Activated naive CD8-positive, alpha-beta T cell treated with anti-CD3 and anti-CD28 coated beads, Interleukin-2, amount 10 ng/mL, durations not matched to agents 7 days and 5 days (primary cell): ENCODE measurements at regions not wholly inside any gene's neighbourhood (a gene's known extent, or its start where the extent isn't known, plus 50 kb on each side); places are given as distances from the start of the nearest gene placed in this dataset.

Experiments used
- ATAC-seq: fragments of 150-1000 bp; cut with Tn5 transposase; one replicate; pipeline ENCODE4 v1.10.0; 2021; ENCODE audit warnings: low read depth, moderate library complexity
- POLR2A ChIA-PET: fragments of 350-600 bp; sonication (Branson Sonifier 250); formaldehyde crosslinking; loops from one replicate; lab custom pipeline; 2021; ENCODE audit warnings: antibody characterized with exemption; lab: Charles Lee
- DNase-seq: peaks from one replicate; pipeline ENCODE4 v3.0.0; 2021
- H3K27ac Mint-ChIP-seq: one replicate; pipeline ENCODE4 v1.8.0; 2022; ENCODE audit warnings: mild to moderate bottlenecking, mixed read lengths
- H3K27me3 Mint-ChIP-seq: one replicate; pipeline ENCODE4 v1.8.0; 2022; ENCODE audit warnings: mild to moderate bottlenecking, moderate library complexity, mixed read lengths
- H3K36me3 Mint-ChIP-seq: one replicate; pipeline ENCODE4 v1.8.0; 2021; ENCODE audit warnings: mild to moderate bottlenecking, mixed read lengths
- H3K4me1 Mint-ChIP-seq: one replicate; pipeline ENCODE4 v1.8.0; 2021; ENCODE audit warnings: mixed read lengths
- H3K4me3 Mint-ChIP-seq: one replicate; pipeline ENCODE4 v1.8.0; 2022; ENCODE audit warnings: mild to moderate bottlenecking, moderate library complexity, mixed read lengths
- H3K9me3 Mint-ChIP-seq: one replicate; pipeline ENCODE4 v1.8.0; 2021; ENCODE audit warnings: mixed read lengths

DNA sequence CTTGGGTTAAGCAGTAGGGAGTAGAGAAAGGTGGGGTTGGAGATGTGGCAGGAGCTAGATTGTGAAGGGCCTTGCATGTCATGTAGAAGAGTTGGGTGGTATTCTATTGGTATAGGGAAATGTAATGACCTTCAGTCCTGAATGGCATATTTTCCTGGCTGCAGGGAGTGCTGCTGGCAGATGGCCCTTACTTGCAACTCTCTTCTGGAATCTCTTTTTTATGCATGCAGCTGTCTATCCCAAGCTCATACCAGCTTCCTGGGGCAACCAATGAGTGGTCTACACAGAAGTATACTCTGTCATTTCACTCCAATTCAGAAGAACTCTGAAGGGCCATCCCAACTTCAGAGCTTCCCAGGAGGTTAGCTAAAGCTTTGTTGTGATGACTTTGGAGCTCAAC lies 144.7 kb upstream of the ANKRD28 start:
- Mint-ChIP-seq H3K4me3 (no peak overlapping the region), H3K27ac (no peak overlapping the region), H3K4me1 (peaks cover 4% of the 10 kb centered on the region), H3K9me3 (peaks cover 2% of the 10 kb centered on the region), H3K36me3 (no peaks in the 10 kb centered on the region), H3K27me3 (peaks cover 8% of the 10 kb centered on the region)
- POLR2A ChIA-PET: no interaction called here
- DNase-seq (no peak), ATAC-seq (no peak)

DNA sequence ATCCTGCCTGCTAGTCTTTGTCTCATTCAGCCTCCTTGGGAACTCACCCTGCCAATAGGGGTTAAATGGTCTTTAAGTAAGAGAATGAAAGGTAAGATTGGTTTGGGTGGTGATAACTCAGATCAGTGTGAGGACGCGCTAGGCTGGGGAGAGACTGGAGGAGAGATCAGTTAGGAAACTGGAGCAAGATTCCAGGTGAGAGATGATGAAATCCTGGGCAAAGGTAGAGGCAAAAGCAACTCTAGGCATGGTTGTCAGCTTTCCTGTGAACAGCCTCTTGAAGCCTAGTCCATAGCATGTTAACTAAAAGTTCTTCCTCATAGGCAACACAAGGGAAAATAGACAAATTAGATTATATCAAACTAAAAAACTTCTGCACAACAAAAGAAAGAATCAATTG lies 145.2 kb upstream of the ANKRD28 start:
- no peak overlapping the region for H3K4me3 Mint-ChIP-seq
- H3K9me3 Mint-ChIP-seq: peaks cover 2% of the 10 kb centered on the region
- H3K27me3 Mint-ChIP-seq: peaks cover 8% of the 10 kb centered on the region
- H3K27ac Mint-ChIP-seq: no peak overlapping the region
- no peak for ATAC-seq
- DNase-seq: no peak
- H3K4me1 Mint-ChIP-seq: peaks cover 4% of the 10 kb centered on the region
- POLR2A ChIA-PET: no interaction called here
- H3K36me3 Mint-ChIP-seq: no peaks in the 10 kb centered on the region

DNA sequence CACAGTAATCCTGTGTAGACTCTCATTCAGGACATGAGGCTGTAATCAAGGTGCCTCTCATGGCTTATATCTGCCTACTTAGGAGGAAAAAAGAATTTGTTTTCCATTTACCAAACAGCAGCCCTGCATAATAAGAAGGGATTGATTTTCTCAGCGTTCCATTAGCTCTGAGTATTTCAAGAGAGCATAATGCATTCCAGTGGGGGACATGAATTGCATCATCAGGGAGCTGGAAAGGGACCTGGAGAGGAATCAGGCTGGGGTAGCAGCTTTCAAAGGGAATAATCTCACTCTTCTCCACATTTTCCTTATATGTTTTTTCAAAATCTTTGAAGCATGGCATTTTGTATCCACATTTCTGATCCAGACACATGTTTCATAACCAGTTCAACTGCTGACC lies 150.6 kb upstream of the ANKRD28 start:
- DNase-seq (no peak), ATAC-seq (no peak)
- H3K27me3 Mint-ChIP-seq: no peaks in the 10 kb centered on the region
- peaks cover 1% of the 10 kb centered on the region for H3K36me3 Mint-ChIP-seq
- H3K27ac Mint-ChIP-seq: no peak overlapping the region
- no peaks in the 10 kb centered on the region for H3K9me3 Mint-ChIP-seq
- H3K4me1 Mint-ChIP-seq: peaks cover 4% of the 10 kb centered on the region
- no peak overlapping the region for H3K4me3 Mint-ChIP-seq
- POLR2A ChIA-PET: no interaction called here

DNA sequence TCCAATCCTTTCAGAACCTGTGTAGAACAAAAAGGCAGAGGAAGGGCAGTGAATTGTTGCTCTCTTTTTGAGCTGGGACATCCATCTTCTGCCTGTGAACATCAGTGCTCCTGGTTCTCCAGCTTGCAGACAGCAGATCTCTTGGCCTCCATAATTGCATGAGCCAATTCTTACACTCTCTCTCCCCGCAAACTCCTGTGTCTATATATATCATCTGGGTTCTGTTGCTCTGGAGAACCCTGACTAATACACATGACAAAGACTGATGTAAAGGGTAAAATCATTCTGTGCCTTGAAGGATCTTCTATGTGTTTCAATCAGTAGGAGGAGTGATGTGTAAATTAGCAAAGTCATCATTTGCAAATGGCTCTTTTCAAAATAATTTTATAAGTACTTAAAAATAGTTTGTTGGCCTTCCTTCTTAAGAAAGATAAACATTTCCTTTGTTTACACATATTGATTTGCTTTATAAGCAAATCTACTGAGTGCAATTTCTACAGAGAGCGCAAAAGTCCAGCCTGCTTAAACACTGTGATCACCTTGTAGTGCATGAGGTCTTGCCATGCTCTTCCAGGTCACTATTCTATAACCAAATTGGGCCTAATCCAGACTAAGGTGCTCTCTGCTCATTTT lies 154.9 kb upstream of the ANKRD28 start:
- Mint-ChIP-seq H3K4me1 (no peaks in the 10 kb centered on the region), H3K9me3 (no peaks in the 10 kb centered on the region), H3K27ac (no peak overlapping the region), H3K27me3 (no peaks in the 10 kb centered on the region), H3K36me3 (peaks cover 1% of the 10 kb centered on the region), H3K4me3 (no peak overlapping the region)
- POLR2A ChIA-PET: no interaction called here
- DNase-seq (no peak), ATAC-seq (no peak)

DNA sequence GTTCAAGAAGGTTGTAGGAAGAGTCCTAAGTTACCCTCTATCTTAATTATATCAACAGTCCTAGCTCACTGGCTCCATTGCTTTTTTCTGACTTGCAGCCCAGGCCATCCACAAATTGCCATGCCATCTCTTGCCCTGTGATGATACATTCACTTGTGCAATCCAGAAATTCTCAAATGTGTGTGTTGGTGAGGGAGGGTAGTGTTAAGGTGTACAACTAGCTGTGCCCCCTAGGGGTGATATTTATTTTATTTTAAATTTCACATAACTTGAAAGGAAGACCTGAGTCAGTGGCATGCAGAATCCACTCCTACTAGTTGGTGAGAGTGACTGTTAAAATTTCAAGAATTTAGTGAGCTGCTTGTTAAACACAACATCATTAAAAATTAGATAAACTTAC lies 156.1 kb upstream of the ANKRD28 start:
- H3K27ac Mint-ChIP-seq: no peak overlapping the region

DNA sequence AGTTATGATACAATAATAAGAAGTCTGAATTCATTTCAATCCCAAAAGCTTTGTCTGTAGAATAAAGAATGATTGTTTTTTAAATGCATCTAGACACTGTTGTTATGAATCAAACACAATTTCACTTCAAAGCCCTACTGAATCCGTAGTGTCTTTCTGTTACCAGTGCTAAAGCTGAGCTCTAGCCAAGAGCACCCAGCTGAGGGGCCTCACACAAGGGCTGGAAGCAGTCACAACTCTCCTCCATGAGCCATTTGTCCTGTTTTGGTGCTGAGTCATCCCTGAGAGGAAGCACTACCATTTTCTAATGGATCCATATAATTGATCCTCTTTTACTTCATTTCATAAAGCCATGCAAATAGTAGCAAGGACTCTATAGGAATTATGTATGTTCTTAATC lies 158.2 kb upstream of the ANKRD28 start:
- Mint-ChIP-seq H3K27me3 (no peaks in the 10 kb centered on the region), H3K27ac (no peak overlapping the region), H3K36me3 (no peaks in the 10 kb centered on the region), H3K4me3 (no peak overlapping the region), H3K4me1 (no peaks in the 10 kb centered on the region), H3K9me3 (no peaks in the 10 kb centered on the region)
- no peak for ATAC-seq
- POLR2A ChIA-PET: no interaction called here
- no peak for DNase-seq

More for the DNA sequence above, 156.1 kb upstream of the ANKRD28 start:
- Mint-ChIP-seq H3K4me3 (no peak overlapping the region), H3K4me1 (no peaks in the 10 kb centered on the region), H3K27me3 (no peaks in the 10 kb centered on the region), H3K36me3 (peaks cover 1% of the 10 kb centered on the region), H3K9me3 (no peaks in the 10 kb centered on the region)
- POLR2A ChIA-PET: no interaction called here
- ATAC-seq (no peak), DNase-seq (no peak)

DNA sequence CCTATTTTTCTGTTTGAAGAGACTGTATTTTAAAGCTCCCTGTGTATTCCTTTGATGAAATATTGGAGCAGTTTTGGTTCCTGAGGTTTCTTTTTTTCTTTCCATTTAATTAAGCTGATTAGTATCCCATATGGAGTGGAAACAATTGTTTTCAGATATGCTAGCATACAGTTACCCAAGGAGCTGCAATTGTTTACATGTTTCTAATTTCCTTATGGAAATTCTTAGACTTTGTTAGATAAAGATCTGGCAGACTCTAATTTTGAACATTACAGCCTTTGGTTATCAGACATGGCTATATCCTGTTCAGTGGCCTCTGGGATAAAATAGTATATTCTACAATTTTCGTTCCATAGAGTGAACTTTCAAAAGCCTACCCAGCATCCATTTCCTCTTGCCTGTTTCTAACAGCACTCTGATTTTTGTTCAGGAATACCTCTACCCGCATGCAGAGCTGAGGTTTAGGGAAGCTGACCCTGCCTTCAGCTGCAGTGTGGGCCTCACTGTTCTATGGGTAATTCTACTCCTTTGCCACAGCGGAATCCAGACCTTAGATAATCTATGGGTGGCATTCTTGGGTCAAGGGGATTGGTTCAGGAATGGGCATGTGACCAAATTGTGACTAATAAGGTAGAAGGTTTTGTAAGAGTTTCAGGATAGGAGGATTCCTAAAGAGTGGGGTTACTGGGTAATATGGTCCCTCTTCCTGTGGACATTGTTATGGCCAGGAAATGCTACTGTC lies 161.1 kb upstream of the ANKRD28 start:
- ATAC-seq (no peak), DNase-seq (no peak)
- Mint-ChIP-seq H3K4me3 (no peak overlapping the region), H3K27ac (no peak overlapping the region), H3K9me3 (no peaks in the 10 kb centered on the region), H3K27me3 (no peaks in the 10 kb centered on the region), H3K36me3 (no peaks in the 10 kb centered on the region), H3K4me1 (no peaks in the 10 kb centered on the region)
- POLR2A ChIA-PET: no interaction called here

DNA sequence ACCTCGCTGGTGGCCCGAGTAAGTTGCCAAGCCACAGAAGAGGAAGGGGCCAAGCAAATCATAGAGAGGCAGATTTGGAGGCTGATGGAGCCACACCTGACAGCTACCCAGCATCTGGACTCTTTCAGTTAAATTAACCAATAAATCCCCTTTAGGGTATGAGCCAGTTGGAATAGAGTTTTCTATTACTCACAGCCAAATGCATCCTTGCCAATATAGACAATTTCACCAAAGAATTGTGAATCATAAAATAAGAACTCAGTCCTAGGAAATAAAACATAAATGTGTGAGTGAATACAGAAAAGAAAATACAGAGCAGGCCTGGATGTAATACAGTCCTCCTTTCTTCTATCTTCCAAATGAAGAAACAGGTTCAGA lies 161.6 kb upstream of the ANKRD28 start:
- H3K36me3 Mint-ChIP-seq: no peaks in the 10 kb centered on the region
- no peak overlapping the region for H3K27ac Mint-ChIP-seq
- no peaks in the 10 kb centered on the region for H3K4me1 Mint-ChIP-seq
- no peaks in the 10 kb centered on the region for H3K27me3 Mint-ChIP-seq
- ATAC-seq: no peak
- no peak for DNase-seq
- H3K9me3 Mint-ChIP-seq: no peaks in the 10 kb centered on the region
- no peak overlapping the region for H3K4me3 Mint-ChIP-seq
- POLR2A ChIA-PET: no interaction called here

DNA sequence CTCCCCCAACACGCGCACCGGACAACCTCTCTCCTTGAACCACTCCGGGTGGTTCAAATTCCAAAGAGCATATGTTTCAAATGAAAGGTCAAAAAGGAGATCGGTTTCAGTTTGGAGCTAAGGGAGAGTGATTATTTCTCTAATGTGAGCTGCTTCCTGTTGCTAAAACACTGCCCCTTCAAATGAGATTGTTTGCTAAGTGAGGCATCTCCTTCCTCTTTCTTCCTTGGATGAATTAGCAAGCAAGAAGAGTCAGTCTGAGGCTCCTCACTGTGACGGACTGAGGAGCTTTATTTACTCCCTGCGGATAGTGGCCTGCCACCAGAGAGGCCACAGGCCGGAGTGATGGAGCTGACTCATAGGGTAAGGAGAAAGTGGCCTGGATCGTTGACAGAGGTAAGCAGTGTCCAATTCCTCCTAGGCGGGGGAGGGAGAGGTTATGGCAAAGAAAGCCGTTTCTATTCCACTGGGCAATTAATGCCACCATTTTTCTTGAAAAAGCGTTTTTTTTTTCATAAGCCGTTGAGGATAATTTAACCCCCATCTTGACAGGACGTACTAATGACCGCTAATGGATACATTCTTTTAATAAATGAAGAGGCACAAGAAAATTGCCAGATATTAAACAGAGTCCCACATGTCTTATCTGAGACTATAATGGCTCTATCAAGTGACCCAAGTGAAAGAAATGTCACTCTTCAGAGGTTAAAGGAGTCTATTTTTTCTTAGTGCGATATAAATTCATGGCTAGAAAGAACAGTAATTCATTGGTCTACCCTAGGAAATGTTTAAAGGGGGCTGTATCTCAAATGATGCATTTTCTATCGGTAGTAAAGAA lies 167.0 kb upstream of the ANKRD28 start:
- POLR2A ChIA-PET: no interaction called here
- H3K27ac Mint-ChIP-seq: no peak overlapping the region
- DNase-seq (no peak), ATAC-seq (no peak)
- H3K9me3 Mint-ChIP-seq: no peaks in the 10 kb centered on the region
- no peak overlapping the region for H3K4me3 Mint-ChIP-seq
- no peaks in the 10 kb centered on the region for H3K36me3 Mint-ChIP-seq
- H3K4me1 Mint-ChIP-seq: no peaks in the 10 kb centered on the region
- H3K27me3 Mint-ChIP-seq: no peaks in the 10 kb centered on the region

DNA sequence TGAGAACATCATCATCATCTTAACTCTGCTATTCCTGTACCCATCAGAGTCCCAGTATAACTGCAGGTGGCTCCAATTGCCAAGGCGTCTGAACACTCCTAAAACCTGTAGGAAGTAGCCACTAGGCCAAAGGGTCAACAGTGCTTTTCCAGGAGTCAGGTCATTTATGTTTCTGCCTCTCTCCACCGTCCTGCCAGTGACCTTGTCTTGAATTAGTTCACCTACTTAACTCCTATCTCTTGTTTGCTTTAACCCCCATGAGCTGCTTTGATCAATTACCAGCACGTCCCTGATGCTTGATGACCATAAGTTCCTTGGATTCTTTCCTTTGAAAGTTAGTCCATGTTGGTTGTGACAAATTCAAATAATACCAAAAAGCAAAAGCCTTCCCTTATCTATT lies 169.8 kb upstream of the ANKRD28 start:
- POLR2A ChIA-PET: no interaction called here
- Mint-ChIP-seq H3K4me1 (peaks cover 2% of the 10 kb centered on the region), H3K27ac (no peak overlapping the region), H3K9me3 (no peaks in the 10 kb centered on the region), H3K4me3 (no peak overlapping the region), H3K36me3 (no peaks in the 10 kb centered on the region), H3K27me3 (no peaks in the 10 kb centered on the region)
- ATAC-seq (no peak), DNase-seq (no peak)

DNA sequence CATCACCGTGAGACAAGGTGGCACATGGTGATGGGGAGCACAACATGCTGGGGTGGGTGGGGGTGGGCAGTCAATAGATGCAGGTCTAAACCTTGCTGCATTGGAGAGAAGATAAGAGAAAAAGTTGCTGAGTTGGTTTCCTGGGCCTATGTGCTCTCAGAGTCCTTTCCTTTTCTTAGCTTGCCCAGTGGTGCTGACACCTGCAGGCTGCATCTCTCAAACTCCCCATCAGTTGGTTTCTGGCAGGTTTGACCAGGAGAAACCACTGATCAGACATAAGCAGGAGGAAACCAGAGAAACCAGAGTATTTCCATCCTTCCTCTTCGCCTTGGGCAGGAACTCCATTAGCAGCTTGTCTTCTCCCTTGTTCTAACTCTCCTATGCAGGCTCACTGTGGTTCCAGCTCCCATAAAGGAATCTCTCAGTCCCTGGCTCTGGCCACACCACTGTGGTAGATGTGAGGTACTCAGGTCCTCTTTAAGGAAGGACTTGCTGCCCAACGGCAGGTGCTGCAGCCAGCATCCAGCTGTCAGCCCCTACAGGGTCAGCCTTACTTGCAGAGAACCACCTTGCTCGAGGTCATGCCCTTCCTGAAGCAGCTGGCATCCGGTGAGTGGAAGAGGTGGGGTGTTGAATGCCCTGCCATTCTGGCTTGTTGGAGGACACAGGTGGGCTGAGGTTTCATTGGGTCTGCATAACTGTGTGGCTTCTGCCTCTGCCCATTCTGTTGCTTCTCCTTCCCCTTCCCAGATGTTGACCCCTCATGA lies 172.3 kb upstream of the ANKRD28 start:
- DNase-seq (no peak), ATAC-seq (no peak)
- H3K9me3 Mint-ChIP-seq: no peaks in the 10 kb centered on the region
- no peak overlapping the region for H3K4me3 Mint-ChIP-seq
- H3K4me1 Mint-ChIP-seq: peaks cover 2% of the 10 kb centered on the region
- POLR2A ChIA-PET: no interaction called here
- H3K27me3 Mint-ChIP-seq: peaks cover 5% of the 10 kb centered on the region
- no peaks in the 10 kb centered on the region for H3K36me3 Mint-ChIP-seq
- H3K27ac Mint-ChIP-seq: no peak overlapping the region

DNA sequence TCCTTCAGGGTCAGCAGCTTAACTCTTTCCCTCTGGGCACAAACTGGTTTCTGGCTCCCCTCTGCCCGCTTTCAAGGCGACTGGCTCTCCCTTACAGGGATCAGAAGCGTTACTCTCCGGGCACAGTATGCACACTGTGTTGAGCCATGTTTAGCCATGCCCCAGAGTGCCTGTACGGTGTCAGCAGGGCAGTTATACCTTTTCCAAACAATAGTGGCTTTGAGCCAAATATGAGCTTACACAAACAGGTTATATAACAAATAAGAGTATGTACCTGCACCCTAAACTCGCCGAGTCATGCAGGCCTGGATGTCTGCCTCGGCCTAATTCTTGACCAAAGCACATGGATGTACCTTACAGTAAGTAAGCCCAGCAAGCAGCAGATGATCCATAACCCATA lies 175.6 kb upstream of the ANKRD28 start:
- no peaks in the 10 kb centered on the region for H3K9me3 Mint-ChIP-seq

DNA sequence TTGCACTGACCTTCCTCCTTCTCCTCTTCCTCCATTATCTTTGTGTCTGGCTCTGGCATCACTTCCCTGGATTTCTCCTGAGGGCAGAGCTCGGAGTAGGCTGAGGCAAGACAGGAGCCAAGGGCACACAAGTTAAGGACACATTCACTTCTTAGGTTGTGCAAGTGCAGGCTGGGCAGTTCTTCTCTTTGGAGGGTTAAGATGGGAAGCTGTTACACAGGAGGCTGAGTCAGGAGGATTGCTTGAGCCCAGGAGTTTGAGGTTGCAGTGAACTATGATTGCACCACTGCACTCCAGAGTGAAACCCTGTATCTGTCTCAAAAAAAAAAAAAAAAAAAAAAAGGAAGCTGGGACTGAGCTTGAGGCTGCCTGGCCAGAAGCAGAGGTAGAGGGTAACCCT lies 176.2 kb upstream of the ANKRD28 start:
- Mint-ChIP-seq H3K27me3 (peaks cover 5% of the 10 kb centered on the region), H3K27ac (no peak overlapping the region), H3K9me3 (no peaks in the 10 kb centered on the region), H3K4me3 (no peak overlapping the region), H3K4me1 (peaks cover 2% of the 10 kb centered on the region), H3K36me3 (no peaks in the 10 kb centered on the region)
- POLR2A ChIA-PET: no interaction called here
- no peak for DNase-seq
- ATAC-seq: no peak

More for the DNA sequence above, 175.6 kb upstream of the ANKRD28 start:
- Mint-ChIP-seq H3K27me3 (peaks cover 5% of the 10 kb centered on the region), H3K4me1 (peaks cover 2% of the 10 kb centered on the region), H3K4me3 (no peak overlapping the region), H3K36me3 (no peaks in the 10 kb centered on the region), H3K27ac (no peak overlapping the region)
- no peak for DNase-seq
- POLR2A ChIA-PET: no interaction called here
- ATAC-seq: no peak
